ENCODE measurements at regions not wholly inside any gene's neighbourhood (a gene's known extent, or its start where the extent isn't known, plus 50 kb on each side); places are given as distances from the start of the nearest gene placed in this dataset.

- in situ Hi-C loops (cut with MboI; ENCODE audit: low sequenced_read_pairs): no loop called here
These were observed 389.6 kb upstream of the HS6ST1 start for GRCh38 chr2:128708106-128708816.

GRCh38 chr2:128710242-128710641 is 391.6 kb upstream of the HS6ST1 start:
- in situ Hi-C loops (cut with MboI; ENCODE audit: low sequenced_read_pairs): no loop called here

- in situ Hi-C loops (cut with MboI; ENCODE audit: low sequenced_read_pairs): no loop called here
These were observed 392.1 kb upstream of the HS6ST1 start for GRCh38 chr2:128710729-128711128.

- in situ Hi-C loops (cut with MboI; ENCODE audit: low sequenced_read_pairs): no loop called here
These were observed 395.6 kb upstream of the HS6ST1 start for GRCh38 chr2:128714285-128714684.

GRCh38 chr2:128714851-128715312 is 396.2 kb upstream of the HS6ST1 start:
- in situ Hi-C loops (cut with MboI; ENCODE audit: low sequenced_read_pairs): no loop called here

- in situ Hi-C loops (cut with MboI; ENCODE audit: low sequenced_read_pairs): no loop called here
These were observed 396.7 kb upstream of the HS6ST1 start for GRCh38 chr2:128715360-128715759.

- in situ Hi-C loops (cut with MboI; ENCODE audit: low sequenced_read_pairs): no loop called here
These were observed 397.6 kb upstream of the HS6ST1 start for GRCh38 chr2:128716299-128716721.

- in situ Hi-C loops (cut with MboI; ENCODE audit: low sequenced_read_pairs): no loop called here
These were observed 399.4 kb upstream of the HS6ST1 start for GRCh38 chr2:128717758-128718710.

GRCh38 chr2:128720080-128721022 is 401.7 kb upstream of the HS6ST1 start:
- in situ Hi-C loops (cut with MboI; ENCODE audit: low sequenced_read_pairs): no loop called here

- in situ Hi-C loops (cut with MboI; ENCODE audit: low sequenced_read_pairs): no loop called here
These were observed 402.4 kb upstream of the HS6ST1 start for GRCh38 chr2:128721096-128721495.

GRCh38 chr2:128722489-128722888 is 403.8 kb upstream of the HS6ST1 start:
- in situ Hi-C loops (cut with MboI; ENCODE audit: low sequenced_read_pairs): no loop called here

- in situ Hi-C loops (cut with MboI; ENCODE audit: low sequenced_read_pairs): no loop called here
These were observed 405.9 kb upstream of the HS6ST1 start for GRCh38 chr2:128724547-128724946.

GRCh38 chr2:128724972-128725371 is 406.3 kb upstream of the HS6ST1 start:
- in situ Hi-C loops (cut with MboI; ENCODE audit: low sequenced_read_pairs): no loop called here

- in situ Hi-C loops (cut with MboI; ENCODE audit: low sequenced_read_pairs): no loop called here
These were observed 407.6 kb upstream of the HS6ST1 start for GRCh38 chr2:128726236-128726635.

GRCh38 chr2:128726911-128727310 is 408.2 kb upstream of the HS6ST1 start:
- in situ Hi-C loops (cut with MboI; ENCODE audit: low sequenced_read_pairs): no loop called here

GRCh38 chr2:128727404-128727803 is 408.7 kb upstream of the HS6ST1 start:
- in situ Hi-C loops (cut with MboI; ENCODE audit: low sequenced_read_pairs): no loop called here

- in situ Hi-C loops (cut with MboI; ENCODE audit: low sequenced_read_pairs): no loop called here
These were observed 409.2 kb upstream of the HS6ST1 start for GRCh38 chr2:128727914-128728313.

GRCh38 chr2:128729051-128729450 is 410.4 kb upstream of the HS6ST1 start:
- in situ Hi-C loops (cut with MboI; ENCODE audit: low sequenced_read_pairs): no loop called here

GRCh38 chr2:128731994-128732650 is 413.5 kb upstream of the HS6ST1 start:
- in situ Hi-C loops (cut with MboI; ENCODE audit: low sequenced_read_pairs): no loop called here

GRCh38 chr2:128732976-128733431 is 414.3 kb upstream of the HS6ST1 start:
- in situ Hi-C loops (cut with MboI; ENCODE audit: low sequenced_read_pairs): no loop called here

Data from HL-60/S4 treated with retinoic acid at 250 ng/mL for 4 days and 3 days (cell line).